Lower leg skin (tissue), 4 donors: ENCODE measurements at regions not wholly inside any gene's neighbourhood (a gene's known extent, or its start where the extent isn't known, plus 50 kb on each side); places are given as distances from the start of the nearest gene placed in this dataset.
A peak's percentile ranks its signal among the peaks of the same experiment; 100 is the strongest.

ENCODE experiments used
- DNase-seq, 2 donors: peaks; one replicate each; pipeline ENCODE4 v3.0.0-alpha.2; 2019; ENCODE audit warnings: low spot score in 2 of 2
- H3K4me3 ChIP-seq: fragments of 200-600 bp; sonication (generic); 2 replicates; pipeline ENCODE4 v1.5.1; 2017; ENCODE audit warnings: mild to moderate bottlenecking, low read depth; ENCODE audit not compliant: poor library complexity, severe bottlenecking
- POLR2A ChIP-seq, 2 donors: fragments of 450-650 bp; IDR thresholded peaks; one replicate each; pipeline ENCODE4 v1.6.1; 2016 to 2017; ENCODE audit warnings: antibody characterized with exemption in 2 of 2, mild to moderate bottlenecking in 1 of 2, moderate library complexity in 1 of 2
- WGBS, 2 donors: methylation state at CpG; one replicate each; pipeline ENCODE4 v1.1.5; 2018; 5-methylcytosine and 5-hydroxymethylcytosine counted together
- intact Hi-C: fragments of 100-400 bp; cut with DNase I; formaldehyde crosslinking; loops from one replicate; pipeline ENCODE4 v1.15.0; 2023; ENCODE audit warnings: low total_unique reads
- TF ChIP-seq, protein P1 (sequence below), 3 donors: fragments of 450-650 bp; IDR thresholded peaks; one replicate each; pipeline ENCODE4 v1.5.1; 2016; ENCODE audit warnings: antibody characterized with exemption in 3 of 3, mild to moderate bottlenecking in 3 of 3, moderate library complexity in 2 of 3

DNA sequence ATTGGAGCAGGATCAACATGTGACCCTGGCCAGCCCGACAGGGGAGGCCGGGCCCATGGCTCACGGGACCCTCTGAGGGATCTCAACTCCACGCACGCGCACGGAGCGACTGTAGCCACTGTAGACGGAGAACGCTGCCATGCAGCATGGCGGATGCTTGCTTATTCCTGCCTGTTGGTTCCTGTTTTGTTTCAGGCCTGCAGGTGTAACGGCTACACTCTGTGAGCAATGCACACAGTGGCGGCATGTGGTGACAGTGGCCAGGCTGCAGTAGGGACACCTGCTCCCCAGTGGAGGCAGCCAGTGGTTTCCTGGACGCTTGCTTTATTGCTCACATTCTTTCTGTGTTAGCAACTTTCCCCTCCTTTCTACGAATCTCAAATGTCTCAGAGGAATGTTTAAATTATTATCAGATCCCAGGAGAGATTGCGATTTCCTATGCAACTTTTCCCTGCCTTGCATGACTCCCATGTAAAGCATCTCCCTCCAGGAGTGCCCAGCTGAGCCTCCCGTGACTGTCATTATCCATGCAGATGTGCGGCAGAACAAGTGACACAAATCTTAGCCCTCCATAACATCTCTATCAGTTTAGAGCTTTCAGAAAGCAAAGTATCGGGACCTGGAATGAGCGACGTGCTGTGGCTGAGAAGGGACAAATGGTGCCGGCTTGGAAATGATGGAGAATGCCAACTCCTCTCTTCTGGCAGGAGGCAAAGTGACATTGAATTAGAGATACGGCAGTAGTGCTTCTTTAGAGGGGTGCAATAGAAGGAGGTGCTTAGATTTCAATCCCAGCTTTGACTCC, 209.7 kb downstream of the ASB1 start:
- 77 to 81% methylated on average over 23 of the region's 23 CpGs for WGBS, 2 donors
- no peak for TF ChIP-seq POLR2A (IDR thresholded peaks at IDR 0.05)
- TF ChIP-seq, protein P1, sequence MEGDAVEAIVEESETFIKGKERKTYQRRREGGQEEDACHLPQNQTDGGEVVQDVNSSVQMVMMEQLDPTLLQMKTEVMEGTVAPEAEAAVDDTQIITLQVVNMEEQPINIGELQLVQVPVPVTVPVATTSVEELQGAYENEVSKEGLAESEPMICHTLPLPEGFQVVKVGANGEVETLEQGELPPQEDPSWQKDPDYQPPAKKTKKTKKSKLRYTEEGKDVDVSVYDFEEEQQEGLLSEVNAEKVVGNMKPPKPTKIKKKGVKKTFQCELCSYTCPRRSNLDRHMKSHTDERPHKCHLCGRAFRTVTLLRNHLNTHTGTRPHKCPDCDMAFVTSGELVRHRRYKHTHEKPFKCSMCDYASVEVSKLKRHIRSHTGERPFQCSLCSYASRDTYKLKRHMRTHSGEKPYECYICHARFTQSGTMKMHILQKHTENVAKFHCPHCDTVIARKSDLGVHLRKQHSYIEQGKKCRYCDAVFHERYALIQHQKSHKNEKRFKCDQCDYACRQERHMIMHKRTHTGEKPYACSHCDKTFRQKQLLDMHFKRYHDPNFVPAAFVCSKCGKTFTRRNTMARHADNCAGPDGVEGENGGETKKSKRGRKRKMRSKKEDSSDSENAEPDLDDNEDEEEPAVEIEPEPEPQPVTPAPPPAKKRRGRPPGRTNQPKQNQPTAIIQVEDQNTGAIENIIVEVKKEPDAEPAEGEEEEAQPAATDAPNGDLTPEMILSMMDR (IDR thresholded peaks at IDR 0.05), result no peak
- peak; percentile 9 to 71 for DNase-seq
- intact Hi-C loops, result no loop called here
- no peak overlapping the region for H3K4me3 ChIP-seq

DNA sequence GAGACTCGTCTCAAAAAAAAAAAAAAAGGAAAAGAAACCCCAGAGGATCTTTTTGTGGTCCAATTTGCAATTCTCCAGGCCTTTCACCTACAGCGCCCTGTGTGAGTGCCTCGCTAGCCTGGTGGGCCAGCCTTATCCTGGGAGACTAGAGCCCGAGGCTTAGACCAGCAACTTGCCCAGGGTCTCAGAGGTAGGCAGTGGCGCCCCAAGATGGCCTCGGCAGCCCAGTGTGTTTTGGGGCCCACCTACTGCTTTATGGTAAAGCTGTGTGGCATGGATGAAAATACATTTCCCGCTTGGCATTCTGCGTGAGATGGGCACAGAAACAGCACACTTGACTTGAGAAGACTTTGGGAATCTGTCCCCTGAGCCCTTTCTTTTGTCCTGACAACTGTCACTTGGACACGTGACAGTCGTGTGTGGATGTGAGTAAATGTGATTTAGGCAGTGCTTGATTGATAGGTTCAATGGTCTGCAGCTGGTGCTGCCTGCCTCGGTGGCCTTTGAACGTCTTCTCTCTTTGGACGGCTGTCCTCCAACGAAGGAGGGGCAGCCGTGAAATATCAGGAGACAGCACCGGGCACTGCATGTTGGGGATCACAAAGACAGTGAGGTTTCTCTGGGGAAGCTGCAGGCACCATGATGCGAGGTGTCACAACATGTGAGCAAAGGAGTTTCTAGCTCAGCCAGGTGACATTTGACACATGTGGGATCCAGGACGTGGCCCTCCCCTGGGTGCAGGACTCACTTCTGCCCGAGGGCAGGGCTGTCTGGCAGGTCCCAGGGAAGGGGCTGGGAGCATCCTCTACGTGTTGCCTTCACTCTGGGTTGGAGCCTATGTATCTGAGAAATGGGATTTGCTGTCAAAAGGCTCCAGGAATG, 209.5 kb upstream of the TWIST2 start:
- DNase-seq, result peak; percentile 10 to 69
- intact Hi-C loops, result no loop called here
- no peak overlapping the region for H3K4me3 ChIP-seq
- TF ChIP-seq, protein P1 (IDR thresholded peaks at IDR 0.05), result no peak
- TF ChIP-seq POLR2A (IDR thresholded peaks at IDR 0.05), result no peak
- 84 to 86% methylated on average over 20 of the region's 20 CpGs for WGBS, 2 donors

GRCh38 chr2:238638982-238639628, 208.8 kb upstream of the TWIST2 start:
- TF ChIP-seq POLR2A (IDR thresholded peaks at IDR 0.05), result no peak
- TF ChIP-seq, protein P1 (IDR thresholded peaks at IDR 0.05), result no peak
- whole genome bisulfite sequencing, 2 donors, result 75% methylated on average over 17 of the region's 17 CpGs
- H3K4me3 ChIP-seq, result no peak overlapping the region
- peak; percentile 9 to 59 for DNase-seq
- intact Hi-C loops, result no loop called here

- DNase-seq, result peak; percentile 4 to 63
- H3K4me3 ChIP-seq, result no peak overlapping the region
- no peak for TF ChIP-seq POLR2A (IDR thresholded peaks at IDR 0.05)
- TF ChIP-seq, protein P1 (IDR thresholded peaks at IDR 0.05), result no peak
- intact Hi-C loops, result no loop called here
- WGBS, 2 donors, result 63 to 65% methylated on average over 8 of the region's 8 CpGs
These were observed 207.4 kb upstream of the TWIST2 start for GRCh38 chr2:238640486-238640885.

- intact Hi-C loops, result no loop called here
- H3K4me3 ChIP-seq, result no peak overlapping the region
- DNase-seq, result peak; percentile 4 to 39
- TF ChIP-seq POLR2A (IDR thresholded peaks at IDR 0.05), result no peak
- TF ChIP-seq, protein P1 (IDR thresholded peaks at IDR 0.05), result no peak
- WGBS, 2 donors, result 94 to 99% methylated on average over 12 of the region's 12 CpGs
These were observed 204.9 kb upstream of the TWIST2 start for GRCh38 chr2:238642973-238643372.
